WTC11 (cell line): ENCODE measurements at regions not wholly inside any gene's neighbourhood (a gene's known extent, or its start where the extent isn't known, plus 50 kb on each side); places are given as distances from the start of the nearest gene placed in this dataset.

Experiments
- ATAC-seq: fragments of 200-7000 bp; cut with Tn5 transposase; 2 replicates; pipeline ENCODE4 v1.10.0; 2021; ENCODE audit warnings: mild to moderate bottlenecking, moderate library complexity
- CTCF ChIA-PET: fragments of 300-600 bp; sonication (Branson Sonifier 250); formaldehyde crosslinking; loops from one replicate; lab custom pipeline; 2021; ENCODE audit warnings: antibody characterized with exemption; lab: Charles Lee
- POLR2A ChIA-PET: fragments of 350-600 bp; sonication (Branson Sonifier 250); formaldehyde crosslinking; loops from one replicate; lab custom pipeline; 2021; ENCODE audit warnings: antibody characterized with exemption; lab: Charles Lee
- DNase-seq: peaks from one replicate; pipeline ENCODE4 v3.0.0; 2021; ENCODE audit warnings: low spot score
- H3K27ac Mint-ChIP-seq: 2 replicates; pipeline ENCODE4 v1.8.0; 2021; ENCODE audit warnings: mixed read lengths
- H3K27me3 Mint-ChIP-seq: 2 replicates; pipeline ENCODE4 v1.8.0; 2021; ENCODE audit warnings: low read depth, mild to moderate bottlenecking, moderate library complexity, mixed read lengths
- H3K36me3 Mint-ChIP-seq: 2 replicates; pipeline ENCODE4 v1.8.0; 2021; ENCODE audit warnings: mixed read lengths
- H3K4me1 Mint-ChIP-seq: 2 replicates; pipeline ENCODE4 v1.8.0; 2022; ENCODE audit warnings: mixed read lengths
- H3K4me3 Mint-ChIP-seq: 2 replicates; pipeline ENCODE4 v1.8.0; 2021; ENCODE audit warnings: mild to moderate bottlenecking, moderate library complexity, mixed read lengths
- H3K9me3 Mint-ChIP-seq: 2 replicates; pipeline ENCODE4 v1.8.0; 2021; ENCODE audit warnings: mixed read lengths
- ARID4B ChIP-seq: sonication (generic); formaldehyde crosslinking; IDR thresholded peaks from 2 replicates; pipeline ENCODE4 v1.8.0; 2023; ENCODE audit warnings: missing genetic modification reagents, mild to moderate bottlenecking, borderline replicate concordance
- CREB1 ChIP-seq: sonication (generic); formaldehyde crosslinking; IDR thresholded peaks from 2 replicates; pipeline ENCODE4 v1.8.0; 2023; ENCODE audit warnings: mild to moderate bottlenecking, missing genetic modification reagents
- CREM ChIP-seq: sonication (generic); formaldehyde crosslinking; IDR thresholded peaks from 2 replicates; pipeline ENCODE4 v1.8.1; 2022; ENCODE audit warnings: mild to moderate bottlenecking, missing genetic modification reagents, moderate library complexity
- E2F5 ChIP-seq: sonication (generic); formaldehyde crosslinking; IDR thresholded peaks from 2 replicates; pipeline ENCODE4 v1.8.1; 2022; ENCODE audit warnings: mild to moderate bottlenecking, moderate library complexity, missing genetic modification reagents
- EMX1 ChIP-seq: fragments of 250-450 bp; sonication (Bioruptor Pico); IDR thresholded peaks from 2 replicates; pipeline ENCODE4 v1.8.0; 2021; ENCODE audit warnings: mild to moderate bottlenecking
- FOXP1 ChIP-seq: sonication (generic); formaldehyde crosslinking; IDR thresholded peaks from 2 replicates; pipeline ENCODE4 v1.8.0; 2022; ENCODE audit warnings: missing genetic modification reagents, mild to moderate bottlenecking, moderate library complexity, borderline replicate concordance
- FOXP4 ChIP-seq: sonication (generic); formaldehyde crosslinking; IDR thresholded peaks from 2 replicates; pipeline ENCODE4 v1.8.0; 2022; ENCODE audit warnings: mild to moderate bottlenecking, missing genetic modification reagents
- GABPB1 ChIP-seq: sonication (generic); formaldehyde crosslinking; IDR thresholded peaks from 2 replicates; pipeline ENCODE4 v1.8.1; 2023; ENCODE audit warnings: mild to moderate bottlenecking, missing genetic modification reagents
- GRHL2 ChIP-seq: fragments of 250-450 bp; sonication (Bioruptor Pico); IDR thresholded peaks from 2 replicates; pipeline ENCODE4 v1.8.0; 2022; ENCODE audit warnings: mild to moderate bottlenecking, moderate library complexity; ENCODE audit not compliant: insufficient replicate concordance, severe bottlenecking
- HMGA2 ChIP-seq: fragments of 250-450 bp; sonication (Bioruptor Pico); IDR thresholded peaks from 2 replicates; pipeline ENCODE4 v1.4.0; 2021; ENCODE audit warnings: mild to moderate bottlenecking, moderate library complexity
- MYBL2 ChIP-seq: sonication (generic); formaldehyde crosslinking; IDR thresholded peaks from 2 replicates; pipeline ENCODE4 v1.8.1; 2023; ENCODE audit warnings: mild to moderate bottlenecking, moderate library complexity, missing genetic modification reagents
- NFATC4 ChIP-seq: fragments of 250-450 bp; sonication (Bioruptor Pico); IDR thresholded peaks from 2 replicates; pipeline ENCODE4 v1.9.0; 2021; ENCODE audit warnings: mild to moderate bottlenecking
- SP1 ChIP-seq: sonication (generic); formaldehyde crosslinking; conservative IDR thresholded peaks from 2 replicates; pipeline ENCODE4 v1.8.1; 2022; ENCODE audit warnings: missing genetic modification reagents
- STAT6 ChIP-seq: sonication (generic); formaldehyde crosslinking; conservative IDR thresholded peaks from 2 replicates; pipeline ENCODE4 v1.8.1; 2023; ENCODE audit warnings: mild to moderate bottlenecking, low read depth, missing genetic modification reagents, moderate library complexity
- TCF7 ChIP-seq: sonication (generic); formaldehyde crosslinking; IDR thresholded peaks from 2 replicates; pipeline ENCODE4 v1.8.0; 2022; ENCODE audit warnings: mild to moderate bottlenecking, low read depth, missing genetic modification reagents, moderate library complexity
- USF1 ChIP-seq: sonication (generic); formaldehyde crosslinking; IDR thresholded peaks from 2 replicates; pipeline ENCODE4 v1.8.0; 2022; ENCODE audit warnings: mild to moderate bottlenecking, missing genetic modification reagents
- ZNF138 ChIP-seq: sonication (generic); formaldehyde crosslinking; conservative IDR thresholded peaks from 2 replicates; pipeline ENCODE4 v1.8.1; 2022; ENCODE audit warnings: mild to moderate bottlenecking, moderate library complexity, missing genetic modification reagents
- ZNF232 ChIP-seq: sonication (generic); formaldehyde crosslinking; IDR thresholded peaks from 2 replicates; pipeline ENCODE4 v1.8.0; 2022; ENCODE audit warnings: mild to moderate bottlenecking, missing genetic modification reagents
- ZNF281 ChIP-seq: sonication (generic); formaldehyde crosslinking; IDR thresholded peaks from 2 replicates; pipeline ENCODE4 v1.8.0; 2023; ENCODE audit warnings: mild to moderate bottlenecking, missing genetic modification reagents
- ZNF512 ChIP-seq: sonication (generic); formaldehyde crosslinking; IDR thresholded peaks from 2 replicates; pipeline ENCODE4 v1.8.1; 2022; ENCODE audit warnings: missing genetic modification reagents, borderline replicate concordance
- ZNF671 ChIP-seq: fragments of 250-450 bp; sonication (Bioruptor Pico); IDR thresholded peaks from 2 replicates; pipeline ENCODE4 v1.8.0; 2021; ENCODE audit warnings: mild to moderate bottlenecking

- CTCF ChIA-PET, result interaction anchor here (1.3 kb wide), 1 partner anchor 271 kb away, joined by 3 read pairs; no protein-coding TSS in a partner anchor
- Mint-ChIP-seq H3K4me3 (peak overlapping the region; percentile 69), H3K9me3 (peaks cover 13% of the 10 kb centered on the region), H3K27ac (peak overlapping the region; percentile 74), H3K4me1 (peaks cover 15% of the 10 kb centered on the region), H3K36me3 (peaks cover 10% of the 10 kb centered on the region), H3K27me3 (peaks cover 5% of the 10 kb centered on the region)
- peak; percentile 81 for ATAC-seq
- peak; percentile 97 for DNase-seq
- POLR2A ChIA-PET, result interaction anchor here (1.7 kb wide), 1 partner anchor 47 kb away, joined by 4 read pairs; no protein-coding TSS in a partner anchor
- TF ChIP-seq ZNF138 (no peak), GRHL2 (CRISPR knock-in tag) (no peak), CREB1 (CRISPR knock-in tag) (no peak), STAT6 (CRISPR knock-in tag) (no peak), EMX1 (CRISPR knock-in tag) (no peak), GABPB1 (CRISPR knock-in tag) (no peak), USF1 (CRISPR knock-in tag) (peak; percentile 52), ZNF232 (CRISPR knock-in tag) (no peak), MYBL2 (CRISPR knock-in tag) (no peak), ZNF512 (CRISPR knock-in tag) (no peak), HMGA2 (CRISPR knock-in tag) (no peak), TCF7 (CRISPR knock-in tag) (no peak), CREM (CRISPR knock-in tag) (0 out of 2 replicates have a peak, but pooled peaks have one; percentile 34), ARID4B (CRISPR knock-in tag) (no peak), FOXP4 (CRISPR knock-in tag) (no peak), FOXP1 (CRISPR knock-in tag) (no peak), SP1 (CRISPR knock-in tag) (no peak), ZNF281 (CRISPR knock-in tag) (no peak), E2F5 (peak; percentile 52), ZNF671 (CRISPR knock-in tag) (no peak), NFATC4 (CRISPR knock-in tag) (no peak)
These were observed 207.1 kb downstream of the C9orf50 start for GRCh38 chr9:129413537-129414376.
